HG03139 (cell line): ENCODE measurements at regions not wholly inside any gene's neighbourhood (a gene's known extent, or its start where the extent isn't known, plus 50 kb on each side); places are given as distances from the start of the nearest gene placed in this dataset.
"Not testable (repeated sequence)": the region's sequence is repeated elsewhere in the genome, so short reads cannot be mapped to it uniquely, and the experiment has no call there.

ENCODE experiments used
- ATAC-seq: cut with Tn5 transposase; IDR thresholded peaks from one replicate; pipeline ENCODE4 v1.9.1; 2021; ENCODE audit not compliant: unreplicated experiment

DNA sequence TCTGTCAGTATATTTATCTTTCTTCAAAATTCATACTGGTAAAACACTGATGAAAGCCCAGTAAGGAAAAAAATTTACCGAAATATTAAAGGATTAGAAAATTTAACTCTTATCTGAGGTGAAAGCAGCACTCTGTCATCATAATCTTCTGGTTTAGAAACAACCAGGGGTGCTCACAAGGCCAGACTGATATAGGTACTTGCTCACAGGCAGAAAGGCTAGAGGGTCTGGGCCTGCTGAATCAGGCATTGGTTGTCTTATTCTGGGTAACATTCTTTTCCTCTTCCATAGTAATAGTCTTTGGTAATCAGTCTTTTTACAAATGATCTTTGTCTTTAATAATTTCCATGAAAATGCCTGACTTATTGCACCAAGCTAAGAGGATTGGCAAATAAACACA is 221.4 kb upstream of the TFPI start:
- ATAC-seq: no peak

DNA sequence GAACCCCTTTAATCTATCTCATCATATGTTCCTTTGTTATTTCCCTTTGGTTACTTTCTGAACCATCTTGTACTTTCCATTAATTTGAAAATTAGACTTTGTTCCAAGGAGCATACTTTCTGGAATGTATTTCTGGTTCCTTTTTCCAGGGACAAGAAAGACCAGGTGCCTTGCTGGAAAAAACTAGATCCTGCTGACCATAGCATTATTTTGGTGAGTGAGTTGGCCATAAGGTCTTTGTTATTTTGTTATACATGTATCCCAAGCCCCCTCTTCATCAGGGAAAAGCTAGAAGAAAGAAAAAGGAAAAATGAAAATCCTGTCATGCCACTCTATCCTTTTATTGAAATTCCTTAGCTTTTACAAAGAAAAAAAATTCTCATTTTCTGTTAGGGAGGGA is 228.1 kb upstream of the TFPI start:
- no peak for ATAC-seq

GRCh38 chr2:187783446-187783845 is 229.2 kb upstream of the TFPI start:
- ATAC-seq: no peak

- ATAC-seq: not testable (repeated sequence)
Measured at GRCh38 chr2:187784138-187784537, 229.9 kb upstream of the TFPI start.

DNA sequence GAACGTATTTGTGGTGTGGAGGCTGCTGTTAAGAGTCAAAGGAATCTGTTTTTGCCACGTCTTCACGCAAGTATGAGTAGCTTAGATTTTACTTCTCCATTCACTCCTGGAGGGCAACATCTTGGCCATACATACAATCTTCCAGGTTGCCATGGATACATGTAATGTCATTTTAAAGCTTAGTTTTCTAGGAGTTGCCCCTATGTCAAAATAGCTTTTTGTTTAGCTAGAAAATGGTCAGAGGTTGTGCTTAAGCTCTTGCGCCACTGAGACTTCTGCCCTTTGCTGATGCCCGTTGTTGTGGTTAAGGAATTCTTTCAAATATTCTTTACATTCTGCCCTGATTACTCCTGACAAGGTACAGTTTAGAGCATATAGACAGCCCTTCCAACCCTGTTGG is 245.4 kb upstream of the TFPI start:
- no peak for ATAC-seq

GRCh38 chr2:187803816-187804215 is 249.6 kb upstream of the TFPI start:
- ATAC-seq: no peak

DNA sequence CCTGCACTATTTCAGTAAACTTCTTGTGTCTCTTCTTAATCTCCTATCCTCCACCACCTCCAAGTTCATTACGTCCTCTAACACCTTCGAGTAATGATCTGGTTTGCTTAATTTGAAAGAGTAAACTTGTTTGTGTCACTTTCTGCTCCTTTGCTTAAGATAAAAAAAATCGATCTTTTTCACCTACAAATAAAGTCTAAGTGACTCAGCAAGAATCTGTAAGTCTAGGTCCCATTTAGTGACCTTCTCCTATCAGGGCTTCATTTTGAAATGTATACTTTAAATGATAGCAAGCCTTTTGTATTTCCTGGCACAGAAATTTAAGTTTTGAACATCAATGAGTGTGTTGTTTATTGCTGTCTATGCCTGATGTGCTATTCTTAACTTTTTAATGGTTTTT is 260.9 kb upstream of the TFPI start:
- no peak for ATAC-seq

- ATAC-seq: no peak
Measured at GRCh38 chr2:187819624-187820023, 265.4 kb upstream of the TFPI start.

GRCh38 chr2:187825108-187825507 is 270.9 kb upstream of the TFPI start:
- no peak for ATAC-seq

GRCh38 chr2:187826023-187826422 is 271.8 kb upstream of the TFPI start:
- ATAC-seq: no peak

DNA sequence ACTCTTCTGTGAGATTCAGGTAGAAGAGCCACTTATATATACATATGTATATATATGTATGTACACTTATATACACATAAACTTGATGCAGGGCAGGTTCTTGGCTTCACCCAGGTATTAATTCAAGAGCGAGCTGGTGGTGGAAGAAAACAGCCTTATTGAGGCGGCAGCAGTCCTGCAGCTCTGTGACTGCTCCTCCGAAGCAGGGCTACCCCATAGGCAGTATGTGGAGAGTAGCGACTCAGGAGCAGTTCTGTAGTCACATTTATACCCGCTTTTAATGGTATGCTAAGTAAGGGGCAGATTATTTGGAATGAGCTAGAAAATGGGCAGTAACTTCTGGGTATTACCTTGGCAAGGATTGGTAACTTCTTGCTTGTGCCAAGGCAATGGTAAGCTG is 280.6 kb upstream of the TFPI start:
- ATAC-seq: no peak

DNA sequence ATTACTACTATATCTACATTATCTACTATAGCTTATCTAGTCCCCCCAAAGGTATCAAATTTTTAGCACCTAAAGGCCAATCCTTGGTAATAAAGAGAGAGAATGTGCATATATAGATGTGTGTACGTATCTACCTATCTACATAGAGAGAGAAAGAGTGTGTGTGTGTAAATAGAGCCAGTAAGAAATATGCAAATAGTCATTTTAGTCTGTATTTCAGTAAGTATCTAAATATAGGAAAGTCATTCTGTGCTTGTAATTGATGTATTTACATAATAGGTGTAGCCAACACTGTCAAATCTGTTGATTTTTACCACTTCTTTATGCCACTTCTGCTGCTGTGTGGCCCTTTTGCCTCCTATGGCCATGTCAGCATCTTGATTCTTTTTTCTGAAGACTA is 284.5 kb upstream of the TFPI start:
- ATAC-seq: no peak

DNA sequence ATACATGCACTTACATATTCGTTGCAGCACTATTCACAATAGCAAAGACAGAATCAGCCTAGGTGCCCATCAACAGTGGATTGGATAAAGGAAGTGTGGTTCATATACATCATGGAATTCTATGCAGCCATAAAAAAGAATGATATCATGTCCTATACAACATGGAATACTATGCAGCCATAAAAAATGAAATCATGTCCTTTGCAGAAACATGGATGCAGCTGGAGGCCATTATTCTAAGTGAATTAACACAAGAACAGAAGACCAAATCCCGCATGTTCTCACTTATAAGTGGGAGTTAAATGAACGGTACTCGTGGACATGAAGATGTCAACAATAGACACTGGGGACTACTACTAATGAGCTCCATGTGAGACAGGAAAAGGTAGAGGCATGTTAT is 288.1 kb upstream of the TFPI start:
- ATAC-seq: no peak

DNA sequence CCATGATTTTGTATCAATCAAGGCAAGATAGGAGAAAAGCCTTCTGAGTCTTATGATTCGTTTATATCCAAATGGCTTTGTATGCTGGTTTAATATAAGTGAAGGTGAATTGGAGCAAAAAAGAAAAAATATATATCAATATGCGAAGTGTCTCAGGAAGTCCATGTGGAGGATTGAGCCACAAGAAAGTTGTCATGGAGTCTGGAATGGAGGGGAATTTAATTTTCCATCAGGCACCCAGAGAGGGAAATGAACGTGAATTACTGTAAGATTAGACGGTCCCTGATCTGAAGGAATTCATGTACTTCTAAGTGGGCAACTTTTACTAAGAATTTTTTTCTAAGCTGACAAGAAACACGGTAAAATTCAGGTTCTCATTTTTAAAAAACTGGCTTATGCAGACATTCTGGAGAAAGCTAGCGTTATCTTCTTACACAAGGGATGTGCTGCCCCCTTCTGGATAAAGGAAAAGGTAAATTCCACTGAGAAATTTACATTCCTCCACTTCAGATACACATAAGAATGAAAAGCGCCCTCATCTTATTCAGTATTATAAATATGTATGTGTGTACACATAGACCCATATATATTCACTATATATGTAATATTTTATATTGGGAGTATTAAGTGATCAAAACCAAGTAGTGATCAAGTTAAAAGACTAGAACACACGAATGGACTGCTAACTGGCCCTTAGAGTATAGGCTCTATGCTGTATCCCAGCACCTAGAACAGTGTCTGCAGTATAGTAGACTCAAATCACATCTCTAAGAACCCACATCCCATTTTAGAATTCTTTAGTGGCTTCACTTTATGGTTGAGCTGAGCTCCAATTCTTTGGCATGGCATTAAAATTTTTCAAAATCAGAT is 289.0 kb upstream of the TFPI start:
- no peak for ATAC-seq

GRCh38 chr2:187847245-187848208 is 293.3 kb upstream of the TFPI start:
- no peak for ATAC-seq

DNA sequence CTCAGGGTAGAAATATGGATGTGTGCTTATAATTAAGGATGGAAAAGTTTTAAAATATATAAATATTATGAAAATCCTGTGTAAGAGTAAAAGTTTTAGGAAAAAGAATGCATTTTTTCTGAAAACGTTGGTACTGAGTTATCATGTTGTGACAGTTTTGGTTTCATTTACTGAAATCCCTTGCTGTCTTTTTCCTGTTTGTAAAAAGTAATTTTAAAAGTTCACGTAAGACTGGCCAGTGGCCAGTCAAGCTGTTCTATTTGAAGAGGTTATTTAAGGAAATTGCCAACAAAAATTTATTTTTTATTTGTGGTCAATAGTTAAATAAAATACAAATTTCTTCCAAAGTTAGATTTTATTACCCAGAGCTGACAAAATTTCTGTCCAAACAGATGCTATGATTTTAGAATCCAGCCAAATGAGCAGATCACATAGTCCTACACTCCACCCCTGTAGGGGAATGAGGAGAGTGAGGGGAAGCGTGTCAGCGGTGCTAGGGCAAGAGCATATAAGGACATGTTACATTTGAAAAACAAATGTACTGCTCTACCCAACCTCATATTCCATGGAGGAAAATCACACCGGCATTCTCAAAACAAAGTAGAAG is 297.8 kb upstream of the TFPI start:
- no peak for ATAC-seq

- no peak for ATAC-seq
Measured at GRCh38 chr2:187853381-187853791, 299.2 kb upstream of the TFPI start.

GRCh38 chr2:187854801-187855200 is 300.6 kb upstream of the TFPI start:
- no peak for ATAC-seq

- ATAC-seq: no peak
Measured at GRCh38 chr2:187855689-187856088, 301.5 kb upstream of the TFPI start.

DNA sequence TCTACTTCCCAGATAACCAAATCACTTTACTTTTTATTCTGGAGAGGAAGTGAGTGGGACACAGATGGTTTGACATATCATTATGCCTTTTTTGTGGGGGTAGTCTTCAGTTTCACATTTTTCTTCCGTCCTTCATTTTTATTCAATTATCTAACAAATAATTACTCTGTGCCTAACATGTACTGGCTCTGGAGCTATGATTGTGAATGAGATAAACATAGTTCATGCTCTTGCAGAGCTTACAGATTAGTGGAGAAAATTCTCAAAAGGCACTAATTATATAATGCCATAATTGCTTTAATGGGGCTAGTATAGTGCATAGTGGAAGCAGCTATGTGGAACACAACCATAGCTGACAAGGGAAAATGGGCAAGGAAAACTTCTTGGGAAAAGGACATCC is 303.6 kb upstream of the TFPI start:
- no peak for ATAC-seq

DNA sequence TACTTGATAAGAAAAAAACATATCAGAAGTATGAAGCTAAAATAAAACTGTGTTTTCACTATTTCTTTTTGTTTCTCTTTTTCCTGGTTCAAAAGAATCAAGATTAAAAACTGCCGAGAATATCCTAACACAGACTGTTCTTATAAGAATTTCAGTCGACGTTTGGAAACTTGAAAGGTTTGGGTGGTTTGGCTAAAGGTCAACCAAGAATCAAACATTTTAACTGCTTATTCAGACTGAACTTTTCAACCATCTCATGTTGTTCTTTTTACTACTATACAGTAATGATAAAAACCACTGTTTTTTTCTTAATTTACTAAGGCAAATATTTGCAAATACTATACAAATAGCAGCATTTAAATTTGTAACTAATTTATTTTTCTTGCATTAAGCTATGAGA is 308.5 kb upstream of the TFPI start:
- ATAC-seq: no peak

- ATAC-seq: no peak
Measured at GRCh38 chr2:187865025-187865424, 310.8 kb upstream of the TFPI start.
